HL-60 (cell line): ENCODE measurements at regions not wholly inside any gene's neighbourhood (a gene's known extent, or its start where the extent isn't known, plus 50 kb on each side); places are given as distances from the start of the nearest gene placed in this dataset.

Experiments used
- GABPA ChIP-seq: IDR thresholded peaks from 2 replicates; pipeline ENCODE4 v1.6.1; 2012; ENCODE audit warnings: low read depth
- POLR2AphosphoS5 ChIP-seq: IDR thresholded peaks from 2 replicates; pipeline ENCODE4 v1.6.1; 2012; ENCODE audit warnings: low read depth
- TF ChIP-seq, protein P1 (sequence below): IDR thresholded peaks from one replicate; pipeline ENCODE4 v1.5.1; 2011; ENCODE audit warnings: low read length, control low read depth, inconsistent platforms; ENCODE audit not compliant: insufficient read depth

DNA sequence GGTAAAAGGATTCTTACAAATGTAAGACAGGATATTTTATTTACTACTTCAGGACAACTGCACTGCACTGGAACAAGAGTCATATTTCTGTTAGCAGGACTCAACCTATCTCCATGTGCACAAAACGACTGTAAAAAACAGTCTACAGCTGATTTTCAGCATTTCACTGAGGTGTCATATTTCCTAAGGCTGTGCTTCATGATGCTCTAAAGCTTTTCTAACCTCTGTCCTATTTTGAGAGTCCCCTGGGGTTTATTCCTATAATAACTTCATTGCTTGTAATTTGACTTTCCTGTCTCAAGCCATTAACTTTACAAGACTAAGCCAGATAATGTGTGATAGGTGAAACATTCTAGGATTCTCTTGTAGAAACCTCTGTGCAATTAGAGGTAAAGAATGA is 472.3 kb downstream of the HINT1 start:
- TF ChIP-seq, protein P1, sequence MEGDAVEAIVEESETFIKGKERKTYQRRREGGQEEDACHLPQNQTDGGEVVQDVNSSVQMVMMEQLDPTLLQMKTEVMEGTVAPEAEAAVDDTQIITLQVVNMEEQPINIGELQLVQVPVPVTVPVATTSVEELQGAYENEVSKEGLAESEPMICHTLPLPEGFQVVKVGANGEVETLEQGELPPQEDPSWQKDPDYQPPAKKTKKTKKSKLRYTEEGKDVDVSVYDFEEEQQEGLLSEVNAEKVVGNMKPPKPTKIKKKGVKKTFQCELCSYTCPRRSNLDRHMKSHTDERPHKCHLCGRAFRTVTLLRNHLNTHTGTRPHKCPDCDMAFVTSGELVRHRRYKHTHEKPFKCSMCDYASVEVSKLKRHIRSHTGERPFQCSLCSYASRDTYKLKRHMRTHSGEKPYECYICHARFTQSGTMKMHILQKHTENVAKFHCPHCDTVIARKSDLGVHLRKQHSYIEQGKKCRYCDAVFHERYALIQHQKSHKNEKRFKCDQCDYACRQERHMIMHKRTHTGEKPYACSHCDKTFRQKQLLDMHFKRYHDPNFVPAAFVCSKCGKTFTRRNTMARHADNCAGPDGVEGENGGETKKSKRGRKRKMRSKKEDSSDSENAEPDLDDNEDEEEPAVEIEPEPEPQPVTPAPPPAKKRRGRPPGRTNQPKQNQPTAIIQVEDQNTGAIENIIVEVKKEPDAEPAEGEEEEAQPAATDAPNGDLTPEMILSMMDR, result no peak
- no peak for TF ChIP-seq POLR2AphosphoS5
- no peak for TF ChIP-seq GABPA
